SK-N-SH treated with all-trans-retinoic acid at 6 μM for 48 hours (cell line): ENCODE measurements at regions not wholly inside any gene's neighbourhood (a gene's known extent, or its start where the extent isn't known, plus 50 kb on each side); places are given as distances from the start of the nearest gene placed in this dataset.

ENCODE experiments used
- ATAC-seq: fragments of 200-7000 bp; cut with Tn5 transposase; 3 replicates; pipeline ENCODE4 v1.9.1; 2020; ENCODE audit warnings: mild to moderate bottlenecking, moderate library complexity
- ARNTL ChIP-seq: fragments of 450-650 bp; formaldehyde crosslinking; IDR thresholded peaks from 2 replicates; pipeline ENCODE4 v1.5.0; 2020; ENCODE audit warnings: low read depth, mild to moderate bottlenecking, moderate library complexity, borderline replicate concordance
- BACH2 ChIP-seq: fragments of 250-450 bp; sonication (Bioruptor Pico); IDR thresholded peaks from 2 replicates; pipeline ENCODE4 v1.9.0; 2021; ENCODE audit warnings: mild to moderate bottlenecking, borderline replicate concordance
- CREB5 ChIP-seq: fragments of 250-450 bp; sonication (Bioruptor Pico); IDR thresholded peaks from 2 replicates; pipeline ENCODE4 v1.5.1; 2020; ENCODE audit warnings: low read depth, mild to moderate bottlenecking, moderate library complexity
- CSDC2 ChIP-seq: fragments of 250-450 bp; sonication (Bioruptor Pico); IDR thresholded peaks from 2 replicates; pipeline ENCODE4 v1.5.0; 2020; ENCODE audit warnings: mild to moderate bottlenecking, moderate library complexity
- CSRNP3 ChIP-seq: fragments of 250-450 bp; sonication (Bioruptor Pico); IDR thresholded peaks from 2 replicates; pipeline ENCODE4 v1.5.1; 2021; ENCODE audit warnings: mild to moderate bottlenecking, moderate library complexity
- ESRRG ChIP-seq: fragments of 250-450 bp; sonication (Bioruptor Pico); IDR thresholded peaks from 2 replicates; pipeline ENCODE4 v1.6.1; 2021; ENCODE audit warnings: mild to moderate bottlenecking
- GLIS3 ChIP-seq: fragments of 250-450 bp; sonication (Bioruptor Pico); IDR thresholded peaks from 2 replicates; pipeline ENCODE4 v1.5.0; 2020; ENCODE audit warnings: mild to moderate bottlenecking, moderate library complexity
- ISL1 ChIP-seq: fragments of 250-450 bp; sonication (Bioruptor Pico); IDR thresholded peaks from 2 replicates; pipeline ENCODE4 v2.1.2; 2022; ENCODE audit warnings: mild to moderate bottlenecking, moderate library complexity
- OSR1 ChIP-seq: fragments of 250-450 bp; sonication (Bioruptor Pico); IDR thresholded peaks from 2 replicates; pipeline ENCODE4 v1.8.0; 2022; ENCODE audit warnings: moderate library complexity, mild to moderate bottlenecking, inconsistent platforms
- PATZ1 ChIP-seq: fragments of 250-450 bp; sonication (Bioruptor Pico); IDR thresholded peaks from 2 replicates; pipeline ENCODE4 v1.8.0; 2020; ENCODE audit warnings: mild to moderate bottlenecking, moderate library complexity, borderline replicate concordance
- PPARA ChIP-seq: fragments of 250-450 bp; sonication (Bioruptor Pico); IDR thresholded peaks from 2 replicates; pipeline ENCODE4 v1.5.0; 2020; ENCODE audit warnings: mild to moderate bottlenecking, borderline replicate concordance
- RARB ChIP-seq: fragments of 250-450 bp; sonication (Bioruptor Pico); IDR thresholded peaks from 2 replicates; pipeline ENCODE4 v1.8.0; 2021; ENCODE audit warnings: mild to moderate bottlenecking, moderate library complexity
- SNAI2 ChIP-seq: fragments of 250-450 bp; sonication (Bioruptor Pico); IDR thresholded peaks from 2 replicates; pipeline ENCODE4 v1.5.0; 2020; ENCODE audit warnings: mild to moderate bottlenecking, moderate library complexity
- TCF4 ChIP-seq: fragments of 250-450 bp; sonication (Bioruptor Pico); IDR thresholded peaks from 2 replicates; pipeline ENCODE4 v1.8.0; 2021; ENCODE audit warnings: mild to moderate bottlenecking, moderate library complexity, borderline replicate concordance
- TOX ChIP-seq: fragments of 250-450 bp; sonication (Bioruptor Pico); IDR thresholded peaks from 2 replicates; pipeline ENCODE4 v1.8.0; 2021; ENCODE audit warnings: mild to moderate bottlenecking, moderate library complexity, borderline replicate concordance
- TSHZ2 ChIP-seq: fragments of 250-450 bp; sonication (Bioruptor Pico); IDR thresholded peaks from 2 replicates; pipeline ENCODE4 v1.5.0; 2020; ENCODE audit warnings: mild to moderate bottlenecking, moderate library complexity
- ZC3H10 ChIP-seq: fragments of 250-450 bp; sonication (Bioruptor Pico); IDR thresholded peaks from 2 replicates; pipeline ENCODE4 v1.5.1; 2021; ENCODE audit warnings: mild to moderate bottlenecking, moderate library complexity
- ZFP3 ChIP-seq: fragments of 250-450 bp; sonication (Bioruptor Pico); IDR thresholded peaks from 2 replicates; pipeline ENCODE4 v1.5.0; 2020; ENCODE audit warnings: mild to moderate bottlenecking, moderate library complexity
- ZNF565 ChIP-seq: fragments of 450-650 bp; formaldehyde crosslinking; conservative IDR thresholded peaks from 2 replicates; pipeline ENCODE4 v1.5.0; 2020; ENCODE audit warnings: low read depth, mild to moderate bottlenecking, moderate library complexity
- ZNF70 ChIP-seq: fragments of 450-650 bp; formaldehyde crosslinking; IDR thresholded peaks from 2 replicates; pipeline ENCODE4 v1.5.0; 2020; ENCODE audit warnings: mild to moderate bottlenecking, moderate library complexity
- ZNF8 ChIP-seq: fragments of 450-650 bp; formaldehyde crosslinking; IDR thresholded peaks from 2 replicates; pipeline ENCODE4 v1.5.0; 2020; ENCODE audit warnings: mild to moderate bottlenecking, moderate library complexity

- TF ChIP-seq ZNF70 (CRISPR knock-in tag) = no peak
- TF ChIP-seq TCF4 = no peak
- TF ChIP-seq RARB (CRISPR knock-in tag) = no peak
- ATAC-seq = no peak
Observed at GRCh38 chr2:211204456-211204855, 648.1 kb downstream of the CPS1 start.

- TF ChIP-seq CSDC2 (CRISPR knock-in tag) = no peak
- no peak for TF ChIP-seq CSRNP3 (CRISPR knock-in tag)
- no peak for TF ChIP-seq TCF4
- no peak for TF ChIP-seq CREB5 (CRISPR knock-in tag)
- TF ChIP-seq ZNF8 (CRISPR knock-in tag) = no peak
- TF ChIP-seq GLIS3 = no peak
- no peak for TF ChIP-seq TOX (CRISPR knock-in tag)
- no peak for TF ChIP-seq TSHZ2 (CRISPR knock-in tag)
- TF ChIP-seq PATZ1 (CRISPR knock-in tag) = no peak
- TF ChIP-seq OSR1 = no peak
- no peak for TF ChIP-seq ZFP3
- TF ChIP-seq ZNF70 (CRISPR knock-in tag) = no peak
- no peak for TF ChIP-seq ZNF565 (CRISPR knock-in tag)
- no peak for ATAC-seq
Observed at GRCh38 chr2:211204902-211205301, 648.5 kb downstream of the CPS1 start.

GRCh38 chr2:211205358-211205757 lies 649.0 kb downstream of the CPS1 start:
- no peak for TF ChIP-seq CSRNP3 (CRISPR knock-in tag)
- no peak for ATAC-seq

- ATAC-seq = no peak
- no peak for TF ChIP-seq ARNTL
- TF ChIP-seq ISL1 (CRISPR knock-in tag) = no peak
- no peak for TF ChIP-seq PPARA (CRISPR knock-in tag)
- TF ChIP-seq TCF4 = no peak
- TF ChIP-seq ZNF70 (CRISPR knock-in tag) = no peak
- TF ChIP-seq OSR1 = no peak
- no peak for TF ChIP-seq TSHZ2 (CRISPR knock-in tag)
- no peak for TF ChIP-seq TOX (CRISPR knock-in tag)
- TF ChIP-seq BACH2 (CRISPR knock-in tag) = no peak
- no peak for TF ChIP-seq PATZ1 (CRISPR knock-in tag)
- no peak for TF ChIP-seq ZC3H10
- TF ChIP-seq ESRRG (CRISPR knock-in tag) = no peak
- no peak for TF ChIP-seq SNAI2
- no peak for TF ChIP-seq ZNF8 (CRISPR knock-in tag)
Observed at GRCh38 chr2:211205836-211206235, 649.4 kb downstream of the CPS1 start.
